SK-MEL-5 (cell line): ENCODE measurements at regions not wholly inside any gene's neighbourhood (a gene's known extent, or its start where the extent isn't known, plus 50 kb on each side); places are given as distances from the start of the nearest gene placed in this dataset.

Source experiments
- DNase-seq: peaks from one replicate; pipeline ENCODE4 v3.0.0-alpha.2; 2016; ENCODE audit warnings: low read depth, low spot score
- in situ Hi-C: cut with HindIII; loops from 2 replicates; pipeline ENCODE4 v1.10.0; 2016; ENCODE audit warnings: low sequenced_read_pairs, high pct_unique_total_duplicates, low pct_unique_long_range_greater_than_20kb

- DNase-seq = no peak
- in situ Hi-C loops = no loop called here
These were observed 163.7 kb upstream of the PPP1R2C start for GRCh38 chrX:42941671-42942070.

- in situ Hi-C loops = no loop called here
- DNase-seq = no peak
These were observed 165.3 kb upstream of the PPP1R2C start for GRCh38 chrX:42943051-42943974.

GRCh38 chrX:42944381-42944998, 166.5 kb upstream of the PPP1R2C start:
- DNase-seq = no peak
- in situ Hi-C loops = no loop called here

GRCh38 chrX:42946544-42947194, 168.7 kb upstream of the PPP1R2C start:
- no peak for DNase-seq
- in situ Hi-C loops = no loop called here

- DNase-seq = no peak
These were observed 171.0 kb upstream of the PPP1R2C start for GRCh38 chrX:42948723-42949657.

DNA sequence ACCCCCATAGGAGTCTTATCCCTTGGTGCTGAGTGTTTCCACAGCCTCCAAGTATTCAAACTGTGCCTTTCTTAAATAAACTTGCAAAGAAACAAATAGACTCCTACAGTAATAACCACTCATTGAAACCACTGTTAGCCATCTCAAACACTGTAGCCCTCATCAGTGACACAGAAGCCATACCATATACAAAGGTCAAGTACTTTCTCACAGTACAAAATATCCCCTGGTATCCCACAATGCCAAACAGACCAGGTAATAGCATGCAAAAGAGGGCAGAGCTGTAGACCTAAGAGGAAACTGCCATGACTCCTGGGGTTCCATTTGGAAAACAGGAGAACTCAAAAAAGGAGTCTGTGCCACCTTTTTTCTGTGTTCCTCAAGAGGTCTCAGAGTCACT, 173.8 kb upstream of the PPP1R2C start:
- no peak for DNase-seq
- in situ Hi-C loops = no loop called here

More at GRCh38 chrX:42948723-42949657, 171.0 kb upstream of the PPP1R2C start:
- in situ Hi-C loops = no loop called here

- in situ Hi-C loops = no loop called here
- no peak for DNase-seq
These were observed 174.7 kb upstream of the PPP1R2C start for GRCh38 chrX:42952621-42953020.

DNA sequence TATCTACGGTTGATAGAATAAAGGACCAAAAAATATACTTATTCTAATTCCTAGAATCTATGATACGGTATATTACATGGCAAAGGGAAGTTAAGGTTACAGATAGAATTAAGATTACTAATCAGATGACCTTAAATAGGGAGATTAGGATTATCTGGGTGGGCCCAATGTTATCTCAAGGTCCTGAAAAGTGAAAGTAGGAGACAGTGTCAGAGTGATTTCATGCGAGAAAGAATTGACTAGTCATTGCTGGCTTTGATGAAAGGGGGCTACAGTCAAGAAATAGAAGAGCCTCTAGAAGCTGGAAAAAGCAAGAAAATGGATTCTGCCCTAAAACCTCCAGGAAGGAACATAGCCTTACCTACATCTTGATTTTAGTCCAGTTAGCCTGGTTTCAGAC, 176.9 kb upstream of the PPP1R2C start:
- no peak for DNase-seq

DNA sequence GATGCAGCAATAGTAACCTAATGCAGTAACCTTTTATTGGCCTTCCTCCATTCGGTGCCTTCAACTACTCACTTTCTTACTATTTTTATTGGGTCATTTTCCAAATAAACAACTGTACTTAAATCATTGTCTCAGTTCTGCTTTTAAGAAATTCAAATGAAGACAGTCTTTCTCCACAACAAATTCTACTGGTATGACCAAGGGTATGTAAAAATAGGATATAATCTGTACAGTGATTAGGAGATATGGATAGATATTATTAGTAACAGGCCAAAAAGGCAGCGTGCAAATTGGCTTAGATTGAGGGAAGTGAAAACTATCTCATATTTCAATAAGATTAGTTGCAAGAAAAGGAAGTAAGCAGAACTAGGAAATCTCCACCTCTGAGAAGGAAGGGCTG, 177.4 kb upstream of the PPP1R2C start:
- no peak for DNase-seq
- in situ Hi-C loops = no loop called here

More for the DNA sequence above, 176.9 kb upstream of the PPP1R2C start:
- in situ Hi-C loops = no loop called here

DNA sequence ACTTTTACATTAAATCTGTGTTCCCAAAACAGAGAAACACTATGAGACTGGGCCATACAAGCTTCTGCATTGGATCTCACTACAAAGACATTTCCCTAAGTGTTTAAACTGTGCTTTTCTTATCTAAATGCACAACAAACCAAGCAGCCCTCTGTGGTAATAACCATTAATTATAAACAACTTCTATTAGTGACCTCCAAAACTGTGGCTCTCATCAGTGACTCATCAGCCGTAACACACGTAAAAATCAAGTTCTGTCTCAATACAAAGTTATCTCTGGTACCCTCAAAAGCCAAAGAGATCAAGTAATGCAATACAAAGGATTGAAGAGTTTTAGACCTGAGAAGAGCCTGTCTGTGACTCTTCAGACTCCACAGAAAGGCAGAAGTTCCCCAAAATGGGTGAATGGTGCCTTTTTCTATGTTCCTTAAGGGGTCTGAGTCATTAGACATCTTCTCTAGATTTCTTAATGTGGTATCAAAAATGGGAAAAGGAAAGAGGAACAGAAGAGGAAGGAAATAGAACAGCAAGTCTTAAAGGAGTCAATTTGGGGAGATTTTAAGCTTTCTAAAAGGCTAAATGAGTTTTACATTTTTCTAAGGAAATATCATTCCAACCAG, 189.8 kb upstream of the PPP1R2C start:
- in situ Hi-C loops = no loop called here
- no peak for DNase-seq

DNA sequence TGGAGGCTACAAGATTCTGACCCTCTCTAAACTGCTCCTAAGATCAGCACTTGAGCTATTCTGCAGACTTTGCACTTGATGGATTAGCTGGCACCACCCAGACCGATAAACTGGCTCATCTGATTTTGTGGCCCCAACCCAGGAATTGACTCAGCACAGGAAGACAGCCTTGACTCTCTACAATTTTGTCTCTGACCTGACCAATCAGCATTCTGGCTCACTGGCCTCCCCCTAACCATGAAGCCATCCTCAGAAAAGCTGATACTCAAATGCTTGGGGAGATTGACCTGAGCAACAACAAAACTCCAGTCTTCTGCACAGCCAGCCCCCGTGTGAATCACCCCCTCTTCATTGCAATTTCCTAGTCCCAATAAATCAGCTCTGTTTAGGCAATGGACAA, 195.4 kb upstream of the PPP1R2C start:
- DNase-seq = no peak
- in situ Hi-C loops = no loop called here

DNA sequence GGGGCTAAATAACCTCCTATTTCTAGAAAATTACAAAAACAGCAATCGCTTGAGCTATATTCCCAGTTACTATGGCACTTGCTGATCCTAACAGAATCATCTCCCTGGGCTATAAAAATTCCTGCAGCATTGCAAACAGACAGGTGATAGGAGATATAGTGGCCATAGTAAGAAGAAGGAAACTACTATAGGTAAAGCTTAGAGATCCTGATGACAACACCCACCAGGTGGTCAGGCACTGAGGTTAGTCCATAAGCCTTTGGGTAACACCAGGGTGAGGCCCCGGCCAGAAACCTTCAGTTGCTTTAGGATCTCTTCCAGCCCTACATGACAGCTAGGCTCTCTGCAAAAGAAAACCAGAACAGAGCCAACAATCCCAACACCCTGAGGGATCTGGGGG, 197.9 kb upstream of the PPP1R2C start:
- no peak for DNase-seq
- in situ Hi-C loops = no loop called here

GRCh38 chrX:42976746-42977366, 198.9 kb upstream of the PPP1R2C start:
- DNase-seq = no peak
- in situ Hi-C loops = no loop called here

- in situ Hi-C loops = no loop called here
- DNase-seq = no peak
These were observed 200.9 kb upstream of the PPP1R2C start for GRCh38 chrX:42978655-42979379.

DNA sequence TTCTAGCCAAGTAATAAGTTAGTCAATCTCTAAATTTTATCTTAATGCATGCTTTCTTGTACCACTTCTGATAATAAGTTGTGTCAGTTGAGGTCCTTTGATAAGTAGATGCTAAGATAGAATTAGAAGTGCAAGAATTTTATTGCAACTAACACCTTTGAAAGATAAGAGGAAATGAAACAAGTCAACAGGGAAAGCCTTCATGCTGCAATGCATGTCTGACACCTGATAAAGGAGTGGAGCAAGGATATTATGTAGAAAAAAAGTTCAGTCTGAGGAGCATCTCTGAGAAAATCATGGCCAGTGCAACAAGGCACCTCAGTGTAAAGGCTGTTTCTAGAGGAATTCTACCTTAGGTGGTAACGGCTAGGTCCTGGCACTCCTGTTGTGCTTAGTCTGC, 210.7 kb upstream of the PPP1R2C start:
- in situ Hi-C loops = no loop called here
- DNase-seq = no peak

DNA sequence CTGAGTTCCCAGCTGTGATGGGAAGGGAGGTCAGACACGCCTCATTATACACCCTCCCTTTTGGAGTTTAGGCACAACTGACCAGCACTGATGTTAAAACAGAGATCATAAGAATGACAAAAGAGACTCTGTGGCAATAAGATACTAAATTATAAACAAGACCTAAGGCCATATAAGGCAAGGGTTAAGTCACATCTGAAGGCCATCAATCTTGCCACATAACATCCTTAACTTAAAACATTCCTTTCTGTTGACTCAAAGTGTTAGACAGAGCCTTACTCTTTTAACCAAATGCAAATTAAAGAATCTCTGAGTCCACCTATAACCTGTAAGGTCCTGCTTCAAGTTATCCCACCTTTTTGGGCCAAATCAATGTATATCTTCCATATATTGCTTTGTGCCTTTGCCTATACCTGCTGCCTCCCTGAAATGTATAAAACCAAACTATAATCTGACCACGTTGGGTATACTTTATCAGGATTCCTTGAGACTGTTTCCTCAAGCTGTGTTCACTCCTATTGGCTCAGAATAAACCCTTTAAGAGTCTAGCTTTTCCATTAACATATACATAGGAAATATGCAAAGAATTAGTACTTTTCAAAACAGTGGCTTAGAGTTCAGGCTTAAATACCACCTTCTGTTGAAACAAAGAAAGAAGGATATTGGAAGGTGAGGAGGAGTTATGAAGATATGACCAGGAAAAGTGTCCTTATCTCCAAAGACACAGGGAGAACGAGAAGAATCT, 214.4 kb upstream of the PPP1R2C start:
- no peak for DNase-seq

More for the DNA sequence above, 214.4 kb upstream of the PPP1R2C start:
- in situ Hi-C loops = no loop called here
